ENCODE measurements at regions not wholly inside any gene's neighbourhood (a gene's known extent, or its start where the extent isn't known, plus 50 kb on each side); places are given as distances from the start of the nearest gene placed in this dataset.
"Not testable (repeated sequence)": the region's sequence is repeated elsewhere in the genome, so short reads cannot be mapped to it uniquely, and the experiment has no call there.

- H3K27ac Mint-ChIP-seq; ATAC-seq; DNase-seq (ENCODE audit: low spot score); H3K36me3 Mint-ChIP-seq; H3K27me3 Mint-ChIP-seq; H3K4me1 Mint-ChIP-seq (ENCODE audit: low read depth in 2 of 2); H3K4me3 Mint-ChIP-seq; H3K9me3 Mint-ChIP-seq: not testable (repeated sequence)
Observed at GRCh38 chr15:22134941-22135566, 54.7 kb downstream of the OR4M2 start.

GRCh38 chr15:22137572-22137971, 57.2 kb downstream of the OR4M2 start:
- DNase-seq (ENCODE audit: low spot score); H3K4me1 Mint-ChIP-seq (ENCODE audit: low read depth in 2 of 2); ATAC-seq; H3K27me3 Mint-ChIP-seq; H3K27ac Mint-ChIP-seq; H3K36me3 Mint-ChIP-seq; H3K4me3 Mint-ChIP-seq; H3K9me3 Mint-ChIP-seq: not testable (repeated sequence)

- H3K4me3 Mint-ChIP-seq; H3K27me3 Mint-ChIP-seq; DNase-seq (ENCODE audit: low spot score): not testable (repeated sequence)
Observed at GRCh38 chr15:22141106-22141505, 60.8 kb downstream of the OR4M2 start.

GRCh38 chr15:22148109-22148508, 67.8 kb downstream of the OR4M2 start:
- peak; percentile 91 to 94 for ATAC-seq
- not testable (repeated sequence) for H3K36me3 Mint-ChIP-seq; H3K27me3 Mint-ChIP-seq; H3K9me3 Mint-ChIP-seq; H3K27ac Mint-ChIP-seq; H3K4me3 Mint-ChIP-seq; DNase-seq (ENCODE audit: low spot score); H3K4me1 Mint-ChIP-seq (ENCODE audit: low read depth in 2 of 2)

More at GRCh38 chr15:22141106-22141505, 60.8 kb downstream of the OR4M2 start:
- H3K36me3 Mint-ChIP-seq; H3K27ac Mint-ChIP-seq; ATAC-seq; H3K4me1 Mint-ChIP-seq (ENCODE audit: low read depth in 2 of 2); H3K9me3 Mint-ChIP-seq: not testable (repeated sequence)

- not testable (repeated sequence) for H3K27me3 Mint-ChIP-seq; DNase-seq (ENCODE audit: low spot score); H3K9me3 Mint-ChIP-seq; H3K4me1 Mint-ChIP-seq (ENCODE audit: low read depth in 2 of 2); H3K36me3 Mint-ChIP-seq; H3K4me3 Mint-ChIP-seq; ATAC-seq; H3K27ac Mint-ChIP-seq
Observed at GRCh38 chr15:22158243-22158642, 77.9 kb downstream of the OR4M2 start.

GRCh38 chr15:22160283-22160682, 80.0 kb downstream of the OR4M2 start:
- not testable (repeated sequence) for H3K36me3 Mint-ChIP-seq; H3K9me3 Mint-ChIP-seq; DNase-seq (ENCODE audit: low spot score); H3K4me1 Mint-ChIP-seq (ENCODE audit: low read depth in 2 of 2); H3K27me3 Mint-ChIP-seq; H3K4me3 Mint-ChIP-seq; H3K27ac Mint-ChIP-seq
- peak; percentile 81 to 86 for ATAC-seq

GRCh38 chr15:22160741-22161140, 80.4 kb downstream of the OR4M2 start:
- H3K9me3 Mint-ChIP-seq; H3K4me1 Mint-ChIP-seq (ENCODE audit: low read depth in 2 of 2); DNase-seq (ENCODE audit: low spot score); H3K36me3 Mint-ChIP-seq; H3K27ac Mint-ChIP-seq; H3K27me3 Mint-ChIP-seq; H3K4me3 Mint-ChIP-seq: not testable (repeated sequence)
- ATAC-seq: peak; percentile 90 to 94

- not testable (repeated sequence) for H3K9me3 Mint-ChIP-seq; H3K4me1 Mint-ChIP-seq (ENCODE audit: low read depth in 2 of 2); H3K36me3 Mint-ChIP-seq; DNase-seq (ENCODE audit: low spot score); H3K27ac Mint-ChIP-seq; H3K27me3 Mint-ChIP-seq; H3K4me3 Mint-ChIP-seq
- peak; percentile 76 to 86 for ATAC-seq
Observed at GRCh38 chr15:22161398-22161797, 81.1 kb downstream of the OR4M2 start.

GRCh38 chr15:22163715-22164114, 83.4 kb downstream of the OR4M2 start:
- H3K4me3 Mint-ChIP-seq; ATAC-seq; H3K9me3 Mint-ChIP-seq; H3K27me3 Mint-ChIP-seq; DNase-seq (ENCODE audit: low spot score); H3K4me1 Mint-ChIP-seq (ENCODE audit: low read depth in 2 of 2); H3K27ac Mint-ChIP-seq; H3K36me3 Mint-ChIP-seq: not testable (repeated sequence)

GRCh38 chr15:22167521-22167920, 87.2 kb downstream of the OR4M2 start:
- not testable (repeated sequence) for H3K36me3 Mint-ChIP-seq; H3K4me3 Mint-ChIP-seq; H3K27me3 Mint-ChIP-seq; H3K4me1 Mint-ChIP-seq (ENCODE audit: low read depth in 2 of 2); H3K27ac Mint-ChIP-seq; H3K9me3 Mint-ChIP-seq
- DNase-seq (ENCODE audit: low spot score) (peak; percentile 13), ATAC-seq (peak; percentile 53 to 71)

- H3K36me3 Mint-ChIP-seq; DNase-seq (ENCODE audit: low spot score); H3K27ac Mint-ChIP-seq; H3K4me3 Mint-ChIP-seq; H3K4me1 Mint-ChIP-seq (ENCODE audit: low read depth in 2 of 2); H3K9me3 Mint-ChIP-seq; H3K27me3 Mint-ChIP-seq: not testable (repeated sequence)
- peak; percentile 89 to 93 for ATAC-seq
Observed at GRCh38 chr15:22173029-22173998, 93.0 kb downstream of the OR4M2 start.

- not testable (repeated sequence) for H3K4me3 Mint-ChIP-seq; H3K9me3 Mint-ChIP-seq; H3K27ac Mint-ChIP-seq; H3K4me1 Mint-ChIP-seq (ENCODE audit: low read depth in 2 of 2); H3K36me3 Mint-ChIP-seq; H3K27me3 Mint-ChIP-seq; DNase-seq (ENCODE audit: low spot score)
- ATAC-seq: peak; percentile 37 to 50
Observed at GRCh38 chr15:22174088-22174487, 93.8 kb downstream of the OR4M2 start.

GRCh38 chr15:22177965-22178364, 97.6 kb downstream of the OR4M2 start:
- not testable (repeated sequence) for H3K27me3 Mint-ChIP-seq; DNase-seq (ENCODE audit: low spot score); H3K9me3 Mint-ChIP-seq; H3K4me3 Mint-ChIP-seq; H3K27ac Mint-ChIP-seq; H3K4me1 Mint-ChIP-seq (ENCODE audit: low read depth in 2 of 2); H3K36me3 Mint-ChIP-seq
- peak; percentile 37 to 51 for ATAC-seq

- H3K27me3 Mint-ChIP-seq, H3K27ac Mint-ChIP-seq, H3K4me3 Mint-ChIP-seq: not testable (repeated sequence)
Observed at GRCh38 chr15:22178438-22178837, 98.1 kb downstream of the OR4M2 start.

More at GRCh38 chr15:22178438-22178837, 98.1 kb downstream of the OR4M2 start:
- H3K9me3 Mint-ChIP-seq; DNase-seq (ENCODE audit: low spot score); H3K4me1 Mint-ChIP-seq (ENCODE audit: low read depth in 2 of 2); H3K36me3 Mint-ChIP-seq: not testable (repeated sequence)
- ATAC-seq: peak; percentile 80 to 88
